ENCODE measurements at regions not wholly inside any gene's neighbourhood (a gene's known extent, or its start where the extent isn't known, plus 50 kb on each side); places are given as distances from the start of the nearest gene placed in this dataset.

DNA sequence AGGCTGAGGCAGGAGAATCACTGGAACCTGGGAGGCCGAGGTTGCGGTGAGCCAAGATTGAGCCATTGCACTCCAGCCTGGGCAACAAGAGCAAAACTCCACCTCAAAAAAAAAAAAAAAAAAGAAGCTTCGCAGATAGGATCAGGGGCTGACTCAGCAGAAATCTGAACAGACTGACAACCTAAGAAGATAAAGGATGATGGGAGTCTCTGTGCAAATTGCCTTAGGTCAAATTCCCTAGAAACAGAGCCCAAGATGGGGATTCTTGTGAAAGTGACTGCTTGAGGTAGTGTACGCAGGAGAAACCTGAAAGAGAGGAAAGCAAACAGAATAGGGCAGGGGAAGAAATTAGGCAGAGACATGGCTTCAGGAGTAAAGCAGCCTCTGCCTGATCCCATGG lies 160.8 kb upstream of the LRIG1 start:
- intact Hi-C loops (cut with micrococcal nuclease; ENCODE audit: unreplicated experiment): no loop called here
- Histone ChIP-seq H3K4me3 (no peak overlapping the region), H3K9me3 (ENCODE audit: insufficient read depth, low read depth) (no peaks in the 10 kb centered on the region), H4K20me1 (ENCODE audit: insufficient read depth) (no peaks in the 10 kb centered on the region), H3K79me2 (ENCODE audit: low read depth) (no peaks in the 10 kb centered on the region), H3K4me1 (replicated peaks; ENCODE audit: insufficient read depth) (no peaks in the 10 kb centered on the region), H3K27me3 (ENCODE audit: insufficient read depth, low read depth) (no peaks in the 10 kb centered on the region), H2AFZ (no peak overlapping the region), H3K4me2 (no peak overlapping the region), H3K36me3 (ENCODE audit: low read depth) (no peaks in the 10 kb centered on the region), H3F3A (ENCODE audit: insufficient read depth, low read depth) (no peaks in the 10 kb centered on the region), H3K27ac (no peak overlapping the region), H3K9me2 (ENCODE audit: insufficient read depth) (no peaks in the 10 kb centered on the region)
- BruUV-seq (replicated peaks): no TSS peak
- CTCF ChIA-PET: no interaction called here
- TF ChIP-seq, protein P1, sequence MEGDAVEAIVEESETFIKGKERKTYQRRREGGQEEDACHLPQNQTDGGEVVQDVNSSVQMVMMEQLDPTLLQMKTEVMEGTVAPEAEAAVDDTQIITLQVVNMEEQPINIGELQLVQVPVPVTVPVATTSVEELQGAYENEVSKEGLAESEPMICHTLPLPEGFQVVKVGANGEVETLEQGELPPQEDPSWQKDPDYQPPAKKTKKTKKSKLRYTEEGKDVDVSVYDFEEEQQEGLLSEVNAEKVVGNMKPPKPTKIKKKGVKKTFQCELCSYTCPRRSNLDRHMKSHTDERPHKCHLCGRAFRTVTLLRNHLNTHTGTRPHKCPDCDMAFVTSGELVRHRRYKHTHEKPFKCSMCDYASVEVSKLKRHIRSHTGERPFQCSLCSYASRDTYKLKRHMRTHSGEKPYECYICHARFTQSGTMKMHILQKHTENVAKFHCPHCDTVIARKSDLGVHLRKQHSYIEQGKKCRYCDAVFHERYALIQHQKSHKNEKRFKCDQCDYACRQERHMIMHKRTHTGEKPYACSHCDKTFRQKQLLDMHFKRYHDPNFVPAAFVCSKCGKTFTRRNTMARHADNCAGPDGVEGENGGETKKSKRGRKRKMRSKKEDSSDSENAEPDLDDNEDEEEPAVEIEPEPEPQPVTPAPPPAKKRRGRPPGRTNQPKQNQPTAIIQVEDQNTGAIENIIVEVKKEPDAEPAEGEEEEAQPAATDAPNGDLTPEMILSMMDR (conservative IDR thresholded peaks at IDR 0.05): no peak
- TF ChIP-seq EZH2 (IDR thresholded peaks at IDR 0.05; ENCODE audit: low read depth): no peak
- POLR2A ChIA-PET (ENCODE audit: unreplicated experiment): no interaction called here
- DNase-seq: no peak

DNA sequence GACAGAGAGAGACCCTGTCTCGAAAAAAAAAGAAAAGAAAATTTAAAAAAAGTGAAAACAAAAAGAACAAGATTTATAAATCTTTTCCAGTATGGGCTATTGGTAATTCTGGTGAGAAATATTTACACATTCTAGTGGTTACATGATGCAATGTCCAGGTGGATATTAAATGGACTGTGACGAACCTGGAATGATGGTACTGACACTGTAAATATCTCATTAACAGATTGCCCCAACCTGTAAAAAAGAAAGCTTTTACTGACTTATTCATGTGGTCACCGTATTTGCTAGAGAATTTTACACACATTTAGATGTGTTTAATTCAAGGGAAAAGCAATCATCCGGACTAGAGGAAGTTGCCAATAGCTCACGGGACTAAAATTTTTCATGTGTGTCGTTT lies 162.1 kb upstream of the LRIG1 start:
- H3K4me1 ChIP-seq (replicated peaks; ENCODE audit: insufficient read depth): no peaks in the 10 kb centered on the region
- H2AFZ ChIP-seq: no peak overlapping the region
- H3K4me3 ChIP-seq: no peak overlapping the region
- TF ChIP-seq EZH2 (IDR thresholded peaks at IDR 0.05; ENCODE audit: low read depth): no peak
- TF ChIP-seq, protein P1 (conservative IDR thresholded peaks at IDR 0.05): no peak
- no peak overlapping the region for H3K27ac ChIP-seq
- ChIA-PET POLR2A (ENCODE audit: unreplicated experiment) (no interaction called here), CTCF (no interaction called here)
- no peaks in the 10 kb centered on the region for H3K79me2 ChIP-seq (ENCODE audit: low read depth)
- no peak overlapping the region for H3K4me2 ChIP-seq
- no peaks in the 10 kb centered on the region for H3K9me3 ChIP-seq (ENCODE audit: insufficient read depth, low read depth)
- no peaks in the 10 kb centered on the region for H3K36me3 ChIP-seq (ENCODE audit: low read depth)
- H3F3A ChIP-seq (ENCODE audit: insufficient read depth, low read depth): no peaks in the 10 kb centered on the region
- no peaks in the 10 kb centered on the region for H4K20me1 ChIP-seq (ENCODE audit: insufficient read depth)
- no TSS peak for BruUV-seq (replicated peaks)
- intact Hi-C loops (cut with micrococcal nuclease; ENCODE audit: unreplicated experiment): no loop called here
- no peak for DNase-seq
- H3K9me2 ChIP-seq (ENCODE audit: insufficient read depth): no peaks in the 10 kb centered on the region
- H3K27me3 ChIP-seq (ENCODE audit: insufficient read depth, low read depth): no peaks in the 10 kb centered on the region

DNA sequence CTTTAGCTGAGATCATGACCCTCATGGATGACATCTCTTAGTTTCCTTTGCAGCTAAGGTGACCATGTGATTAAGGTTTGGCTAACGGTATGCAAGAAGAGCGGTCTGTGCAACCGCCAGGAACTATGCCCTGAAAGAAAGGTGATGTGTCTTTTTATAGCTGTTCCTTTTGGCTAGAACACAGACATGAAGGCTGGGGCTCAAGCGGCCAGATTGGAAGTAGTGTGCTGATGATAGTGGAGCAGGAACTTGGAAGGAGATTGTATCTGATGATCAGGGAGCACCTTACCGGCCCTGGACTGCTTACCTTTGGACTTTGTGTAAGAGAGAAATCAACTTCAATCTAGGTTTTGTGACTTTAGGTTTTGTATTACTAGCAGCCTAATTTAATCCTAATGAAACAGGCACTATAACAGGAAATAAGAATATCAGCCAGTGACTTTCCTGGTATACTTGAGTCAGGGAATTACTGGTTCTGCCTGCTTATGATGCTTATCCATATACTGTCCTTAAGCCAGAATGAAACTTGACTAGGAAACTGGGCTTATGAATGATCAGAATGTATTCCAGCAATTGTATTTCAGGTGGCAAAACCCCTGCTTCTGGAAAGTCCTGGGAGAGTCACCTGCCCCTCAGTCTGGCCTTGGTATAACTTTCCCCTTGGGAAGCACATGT lies 164.3 kb upstream of the LRIG1 start:
- DNase-seq: no peak
- no peak overlapping the region for H3K4me3 ChIP-seq
- H3K79me2 ChIP-seq (ENCODE audit: low read depth): no peaks in the 10 kb centered on the region
- ChIA-PET CTCF (no interaction called here), POLR2A (ENCODE audit: unreplicated experiment) (no interaction called here)
- no TSS peak for BruUV-seq (replicated peaks)
- no peak overlapping the region for H2AFZ ChIP-seq
- no peak overlapping the region for H3K27ac ChIP-seq
- H3K4me1 ChIP-seq (replicated peaks; ENCODE audit: insufficient read depth): no peaks in the 10 kb centered on the region
- H3K4me2 ChIP-seq: no peak overlapping the region
- intact Hi-C loops (cut with micrococcal nuclease; ENCODE audit: unreplicated experiment): no loop called here
- H3K27me3 ChIP-seq (ENCODE audit: insufficient read depth, low read depth): no peaks in the 10 kb centered on the region
- no peaks in the 10 kb centered on the region for H4K20me1 ChIP-seq (ENCODE audit: insufficient read depth)
- no peaks in the 10 kb centered on the region for H3F3A ChIP-seq (ENCODE audit: insufficient read depth, low read depth)
- no peaks in the 10 kb centered on the region for H3K9me2 ChIP-seq (ENCODE audit: insufficient read depth)
- TF ChIP-seq, protein P1 (conservative IDR thresholded peaks at IDR 0.05): no peak
- TF ChIP-seq EZH2 (IDR thresholded peaks at IDR 0.05; ENCODE audit: low read depth): no peak
- H3K9me3 ChIP-seq (ENCODE audit: insufficient read depth, low read depth): no peaks in the 10 kb centered on the region
- no peaks in the 10 kb centered on the region for H3K36me3 ChIP-seq (ENCODE audit: low read depth)
